Left kidney (tissue), 1 donor: ENCODE measurements at regions not wholly inside any gene's neighbourhood (a gene's known extent, or its start where the extent isn't known, plus 50 kb on each side); places are given as distances from the start of the nearest gene placed in this dataset.

Source experiments
- DNase-seq: peaks from one replicate; pipeline ENCODE4 v3.0.0-alpha.2; 2013

- no peak for DNase-seq
These were observed 293.0 kb upstream of the TBX3 start for GRCh38 chr12:114976959-114977358.

- DNase-seq, result no peak
These were observed 292.4 kb upstream of the TBX3 start for GRCh38 chr12:114976372-114976771.

GRCh38 chr12:114975640-114976310, 291.8 kb upstream of the TBX3 start:
- no peak for DNase-seq

- no peak for DNase-seq
These were observed 291.1 kb upstream of the TBX3 start for GRCh38 chr12:114974826-114975639.

DNA sequence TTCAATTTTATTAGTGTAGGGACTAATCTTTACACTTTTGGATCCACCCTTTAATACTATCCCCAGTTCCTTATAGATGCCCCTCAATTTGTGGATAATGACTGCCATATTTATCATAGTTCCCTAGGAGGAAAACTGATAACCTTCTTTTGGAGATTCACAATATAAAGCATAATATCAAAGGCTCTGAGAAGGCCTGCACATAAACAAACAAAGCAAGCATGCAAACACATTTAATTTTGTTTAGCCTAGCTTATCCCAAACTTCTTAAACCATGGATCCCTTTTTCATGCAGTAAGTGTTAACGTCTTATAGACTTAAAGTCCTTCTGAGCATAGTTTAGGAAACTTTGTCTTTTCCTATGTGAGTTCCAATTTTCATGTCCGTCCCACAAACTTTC, 290.4 kb upstream of the TBX3 start:
- DNase-seq, result no peak

GRCh38 chr12:114968727-114969126, 284.8 kb upstream of the TBX3 start:
- no peak for DNase-seq

DNA sequence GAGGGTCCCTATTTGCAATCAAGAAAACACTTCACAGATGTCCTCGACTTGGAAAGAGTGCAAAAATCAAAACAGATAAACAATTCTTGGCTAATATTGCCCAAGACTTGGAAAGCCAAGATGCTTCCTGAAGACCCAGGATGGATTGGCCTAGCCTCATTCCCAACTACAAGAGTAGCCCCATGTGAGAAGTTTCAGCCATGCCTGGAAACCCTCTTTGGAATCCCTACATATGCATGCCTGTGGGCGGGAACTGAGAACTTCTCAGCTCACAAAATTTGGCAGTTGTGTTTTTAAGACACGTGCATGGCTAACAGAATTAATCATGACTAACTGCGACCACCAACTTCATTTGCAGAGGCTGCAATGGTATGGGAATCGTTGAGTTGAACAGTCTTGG, 283.2 kb upstream of the TBX3 start:
- no peak for DNase-seq

GRCh38 chr12:114964841-114965240, 280.9 kb upstream of the TBX3 start:
- no peak for DNase-seq

GRCh38 chr12:114963846-114964245, 279.9 kb upstream of the TBX3 start:
- DNase-seq, result no peak

GRCh38 chr12:114961491-114961890, 277.5 kb upstream of the TBX3 start:
- DNase-seq, result no peak

- DNase-seq, result no peak
These were observed 274.6 kb upstream of the TBX3 start for GRCh38 chr12:114958538-114958937.

DNA sequence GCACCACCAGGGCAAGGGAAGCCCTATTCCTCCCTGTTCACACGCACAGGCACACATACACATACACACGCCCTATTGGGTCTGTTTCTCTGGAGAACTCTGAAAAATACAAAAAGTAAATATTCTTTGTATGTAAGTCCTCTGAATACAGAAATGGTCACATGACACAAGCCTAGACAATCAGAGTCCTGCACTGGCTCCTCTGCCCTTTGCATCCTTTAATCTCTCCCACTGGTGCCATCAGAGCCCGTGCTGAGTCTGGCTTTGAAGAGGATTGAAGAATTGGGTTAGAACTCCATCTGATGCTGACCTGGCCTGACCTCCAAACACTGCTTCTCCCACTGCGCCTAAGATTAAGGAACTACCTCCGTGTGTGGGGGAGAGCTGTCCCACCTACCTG, 273.2 kb upstream of the TBX3 start:
- no peak for DNase-seq

GRCh38 chr12:114955414-114956014, 271.5 kb upstream of the TBX3 start:
- no peak for DNase-seq

DNA sequence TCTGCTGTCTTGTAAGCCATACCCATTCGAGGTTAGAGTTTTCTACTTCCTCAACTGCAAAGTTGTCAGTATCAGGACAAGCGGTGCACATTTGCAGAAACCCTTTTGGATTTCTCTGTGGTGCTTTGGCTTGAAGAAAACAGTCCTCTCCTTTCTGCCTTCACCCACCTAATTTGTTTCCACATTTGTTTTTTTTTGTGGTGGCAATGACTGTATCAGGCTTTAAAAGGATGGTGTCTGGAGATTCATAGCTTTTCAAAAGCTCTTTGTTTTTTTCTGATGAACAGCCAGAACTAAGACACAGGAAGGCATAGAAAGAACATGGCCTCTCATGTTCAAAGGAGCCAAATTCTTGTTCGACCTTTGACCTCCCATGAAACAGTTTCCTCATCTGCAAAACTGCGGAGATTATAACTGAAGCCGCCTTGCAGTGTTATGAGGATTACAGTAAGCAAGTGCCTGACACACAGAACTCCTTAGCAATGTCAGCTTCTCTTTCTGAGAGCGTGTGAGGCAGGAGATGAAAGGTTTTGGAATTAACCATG, 270.6 kb upstream of the TBX3 start:
- no peak for DNase-seq

- DNase-seq, result peak; percentile 65
These were observed 268.7 kb upstream of the TBX3 start for GRCh38 chr12:114952573-114953271.

- DNase-seq, result no peak
These were observed 265.3 kb upstream of the TBX3 start for GRCh38 chr12:114949058-114949820.

DNA sequence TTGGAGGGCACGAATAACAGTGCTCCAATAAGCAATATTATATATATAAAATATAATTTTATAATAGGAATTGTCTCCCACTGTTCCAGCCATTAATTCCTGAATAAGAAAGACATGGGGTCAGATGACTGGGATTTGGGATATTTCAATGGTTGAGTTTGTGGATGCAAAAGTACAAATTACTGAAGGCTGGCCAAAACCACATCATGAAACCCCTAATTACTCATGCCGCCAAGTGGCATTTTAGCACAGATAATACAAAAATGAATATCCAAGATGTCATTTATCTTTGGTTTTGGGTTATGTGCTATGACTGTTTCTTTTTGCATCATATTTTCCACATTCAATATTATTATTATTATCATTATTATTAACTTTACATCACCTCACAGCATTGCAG, 261.4 kb upstream of the TBX3 start:
- DNase-seq, result no peak

- no peak for DNase-seq
These were observed 260.8 kb upstream of the TBX3 start for GRCh38 chr12:114944736-114945135.

DNA sequence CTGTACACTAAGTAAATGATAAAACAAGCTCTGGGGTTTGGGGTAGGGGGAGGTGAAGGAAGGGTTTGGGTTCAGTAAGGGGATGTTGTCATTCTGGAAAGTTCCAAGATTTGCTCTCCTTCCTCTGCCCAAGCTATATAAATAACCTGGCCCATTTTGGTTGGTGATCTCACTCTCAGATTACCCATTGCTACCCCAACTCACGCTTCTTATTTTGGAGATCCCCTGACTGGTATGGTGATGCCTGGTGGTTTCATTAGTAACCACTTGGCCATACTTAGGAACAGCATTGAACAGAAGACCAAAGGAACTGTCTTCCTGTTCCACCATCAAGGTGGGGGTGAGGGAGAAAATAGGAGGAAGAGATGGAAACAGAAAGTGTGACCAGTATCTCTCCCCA, 259.6 kb upstream of the TBX3 start:
- no peak for DNase-seq

DNA sequence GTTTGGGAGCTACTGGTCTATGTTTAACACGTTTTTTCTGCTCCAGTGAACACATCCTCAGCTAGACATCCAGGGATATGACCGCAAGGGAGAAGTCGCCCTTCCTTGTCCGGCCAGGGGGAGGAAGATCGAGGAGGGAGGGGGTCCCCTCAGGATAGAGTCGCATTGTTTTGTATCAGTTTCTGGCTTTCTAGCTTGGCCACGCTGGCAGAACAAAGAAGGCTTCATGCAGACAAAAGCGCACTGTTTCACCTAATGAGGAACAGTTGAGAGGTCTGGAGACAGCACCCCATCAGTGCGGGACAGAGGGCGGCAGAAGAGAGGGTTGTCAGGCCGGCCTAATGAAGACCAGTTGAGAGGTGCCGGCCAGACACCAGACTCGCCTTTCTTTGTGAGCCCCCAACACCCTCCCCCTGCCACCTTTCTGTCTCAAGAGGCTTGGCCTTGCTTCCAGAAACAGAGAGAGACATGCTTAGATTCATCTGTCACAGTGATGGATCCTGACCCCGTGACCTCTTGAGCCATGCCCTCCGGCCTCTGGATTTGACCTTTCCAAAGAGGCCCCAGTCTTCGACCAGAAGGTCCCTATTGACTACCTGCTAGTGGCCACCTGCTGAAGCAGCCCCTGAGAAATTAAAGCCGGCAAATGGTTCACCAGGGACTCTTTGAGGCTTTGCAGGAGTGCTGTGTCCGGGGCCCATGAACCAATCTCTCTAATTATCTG, 254.7 kb upstream of the TBX3 start:
- DNase-seq, result no peak
